ENCODE measurements at regions not wholly inside any gene's neighbourhood (a gene's known extent, or its start where the extent isn't known, plus 50 kb on each side); places are given as distances from the start of the nearest gene placed in this dataset.

- DNase-seq: no peak
Observed at GRCh38 chr12:63224396-63224795, 73.4 kb upstream of the AVPR1A start.

- no peak for DNase-seq
Observed at GRCh38 chr12:63223128-63223527, 72.1 kb upstream of the AVPR1A start.

GRCh38 chr12:63222582-63222981 lies 71.6 kb upstream of the AVPR1A start:
- no peak for DNase-seq

- no peak for DNase-seq
Observed at GRCh38 chr12:63220921-63221320, 69.9 kb upstream of the AVPR1A start.

GRCh38 chr12:63212316-63212715 lies 61.3 kb upstream of the AVPR1A start:
- DNase-seq: no peak

- no peak for DNase-seq
Observed at GRCh38 chr12:63208956-63209355, 58.0 kb upstream of the AVPR1A start.

DNA sequence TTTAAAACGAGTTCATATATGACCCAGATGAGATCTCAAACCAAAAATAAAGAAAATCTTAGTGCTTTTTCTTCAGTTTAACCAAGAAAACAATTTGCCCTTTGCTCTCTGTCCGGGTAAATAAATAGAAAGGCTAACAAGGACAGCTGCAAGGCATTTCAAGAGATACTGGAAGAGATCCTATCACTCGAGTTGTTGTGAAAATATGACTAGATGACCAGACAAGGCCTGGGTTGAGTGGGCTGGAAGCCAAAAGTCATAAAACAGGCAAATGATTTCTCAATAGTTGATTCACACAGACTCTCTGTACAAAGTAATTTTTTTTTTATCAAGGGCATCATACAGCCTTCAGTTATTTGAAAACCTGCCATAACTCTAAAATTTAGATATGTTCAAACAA lies 55.9 kb upstream of the AVPR1A start:
- peak; percentile 32 to 47 for DNase-seq

GRCh38 chr12:63206494-63206893 lies 55.5 kb upstream of the AVPR1A start:
- no peak for DNase-seq
